GM18870 (cell line): ENCODE measurements at regions not wholly inside any gene's neighbourhood (a gene's known extent, or its start where the extent isn't known, plus 50 kb on each side); places are given as distances from the start of the nearest gene placed in this dataset.
A peak's percentile ranks its signal among the peaks of the same experiment; 100 is the strongest.

Source experiments
- ATAC-seq: cut with Tn5 transposase; IDR thresholded peaks from one replicate; pipeline ENCODE4 v1.9.1; 2021; ENCODE audit warnings: moderate library complexity; ENCODE audit not compliant: unreplicated experiment

- no peak for ATAC-seq
These were observed 107.4 kb downstream of the NCOR2 start for GRCh38 chr12:124459852-124460645.

- ATAC-seq: no peak
These were observed 108.2 kb downstream of the NCOR2 start for GRCh38 chr12:124458992-124459851.

GRCh38 chr12:124458220-124458991 is 109.0 kb downstream of the NCOR2 start:
- ATAC-seq: no peak

GRCh38 chr12:124457287-124458219 is 109.9 kb downstream of the NCOR2 start:
- no peak for ATAC-seq

GRCh38 chr12:124456652-124457152 is 110.7 kb downstream of the NCOR2 start:
- ATAC-seq: no peak

- ATAC-seq: no peak
These were observed 111.2 kb downstream of the NCOR2 start for GRCh38 chr12:124456133-124456651.

DNA sequence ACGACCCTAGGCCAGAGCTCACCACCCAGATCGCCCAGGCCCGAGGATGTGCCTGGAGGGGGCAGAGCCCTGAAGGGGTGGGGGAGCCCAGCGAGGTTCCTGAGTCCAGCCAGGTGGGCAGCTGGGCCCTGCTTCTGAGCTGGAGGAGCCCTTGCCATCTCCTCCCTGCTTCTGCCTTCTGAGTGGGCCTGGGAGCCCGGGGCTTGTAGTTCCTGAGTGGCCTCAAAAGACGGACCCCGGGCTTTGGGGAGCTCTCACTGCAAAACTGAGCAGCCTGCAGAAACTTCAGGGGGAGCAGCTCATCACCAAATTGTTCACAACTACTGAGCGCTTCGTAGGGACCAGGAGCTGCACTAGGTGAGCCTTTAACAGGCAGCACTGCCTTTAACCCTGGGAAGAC is 112.1 kb downstream of the NCOR2 start:
- ATAC-seq: no peak

DNA sequence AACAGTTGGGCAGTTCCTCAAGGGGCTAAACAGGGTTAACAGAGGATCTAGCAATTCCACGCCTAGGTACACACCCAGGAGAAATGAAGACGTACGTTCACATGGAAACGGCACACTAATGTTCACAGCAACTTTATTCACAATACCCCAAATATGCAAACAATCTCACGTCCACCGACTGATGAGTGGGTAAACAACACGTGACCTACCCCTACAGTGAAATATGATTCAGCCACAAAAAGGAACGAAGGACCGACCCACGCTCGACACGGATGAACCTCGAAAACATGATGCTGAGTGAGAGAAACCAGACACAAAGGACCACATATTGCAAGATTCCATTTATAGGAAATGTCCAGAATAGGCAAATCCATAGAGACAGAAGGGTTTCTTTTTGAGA is 112.7 kb downstream of the NCOR2 start:
- no peak for ATAC-seq

- ATAC-seq: no peak
These were observed 113.1 kb downstream of the NCOR2 start for GRCh38 chr12:124454352-124454725.

- peak; percentile 81 for ATAC-seq
These were observed 113.7 kb downstream of the NCOR2 start for GRCh38 chr12:124453419-124454351.

GRCh38 chr12:124452576-124453331 is 114.7 kb downstream of the NCOR2 start:
- ATAC-seq: no peak

DNA sequence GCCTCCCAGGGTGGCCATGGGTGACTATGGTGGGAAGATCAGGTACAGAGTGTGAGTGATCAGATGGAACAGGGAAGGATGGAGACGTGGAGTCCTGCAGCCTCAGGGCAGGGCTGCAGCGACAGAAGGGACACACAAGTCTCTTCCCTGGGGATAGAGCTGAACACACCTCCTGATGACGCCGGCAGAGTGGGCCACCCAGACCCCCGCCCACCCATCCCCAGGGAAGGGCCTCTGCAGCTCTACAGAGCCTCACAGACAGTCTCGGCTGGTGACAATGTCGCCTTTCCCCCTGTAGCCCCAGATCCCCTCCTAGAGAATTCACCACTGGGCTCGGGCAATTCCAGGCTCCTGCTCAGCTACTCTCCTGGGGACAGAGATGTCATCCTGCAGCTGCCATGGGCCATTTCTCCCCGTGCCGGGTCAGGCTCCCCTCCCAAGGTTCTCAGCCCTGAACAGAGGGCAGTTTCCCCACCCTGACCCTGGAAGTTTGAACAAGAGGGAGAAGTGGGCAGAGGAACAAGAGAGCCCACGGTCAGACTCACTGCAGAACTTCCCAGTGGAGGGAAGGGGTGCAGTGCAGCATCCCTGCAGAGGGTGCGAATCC is 115.7 kb downstream of the NCOR2 start:
- no peak for ATAC-seq

DNA sequence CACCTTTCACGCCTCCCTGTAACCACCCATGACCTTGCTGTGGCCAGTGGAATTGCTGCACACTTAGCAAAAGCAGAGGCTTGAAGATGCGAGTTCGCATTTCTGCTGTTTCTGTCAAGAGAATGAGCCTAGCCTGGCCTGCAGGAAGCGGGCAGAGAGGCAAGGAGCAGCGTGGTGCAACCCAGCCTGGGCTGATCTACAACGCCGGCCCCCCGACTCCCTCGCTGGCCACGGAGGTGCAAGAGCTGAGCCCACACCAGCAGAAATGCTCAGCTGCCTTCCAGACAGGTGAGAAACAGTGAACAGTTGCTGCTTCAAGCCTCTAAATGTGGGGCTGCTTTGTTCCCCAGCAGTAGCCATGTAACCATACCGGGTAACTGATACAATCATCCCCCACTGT is 116.4 kb downstream of the NCOR2 start:
- ATAC-seq: no peak

- ATAC-seq: no peak
These were observed 117.0 kb downstream of the NCOR2 start for GRCh38 chr12:124450376-124450750.

DNA sequence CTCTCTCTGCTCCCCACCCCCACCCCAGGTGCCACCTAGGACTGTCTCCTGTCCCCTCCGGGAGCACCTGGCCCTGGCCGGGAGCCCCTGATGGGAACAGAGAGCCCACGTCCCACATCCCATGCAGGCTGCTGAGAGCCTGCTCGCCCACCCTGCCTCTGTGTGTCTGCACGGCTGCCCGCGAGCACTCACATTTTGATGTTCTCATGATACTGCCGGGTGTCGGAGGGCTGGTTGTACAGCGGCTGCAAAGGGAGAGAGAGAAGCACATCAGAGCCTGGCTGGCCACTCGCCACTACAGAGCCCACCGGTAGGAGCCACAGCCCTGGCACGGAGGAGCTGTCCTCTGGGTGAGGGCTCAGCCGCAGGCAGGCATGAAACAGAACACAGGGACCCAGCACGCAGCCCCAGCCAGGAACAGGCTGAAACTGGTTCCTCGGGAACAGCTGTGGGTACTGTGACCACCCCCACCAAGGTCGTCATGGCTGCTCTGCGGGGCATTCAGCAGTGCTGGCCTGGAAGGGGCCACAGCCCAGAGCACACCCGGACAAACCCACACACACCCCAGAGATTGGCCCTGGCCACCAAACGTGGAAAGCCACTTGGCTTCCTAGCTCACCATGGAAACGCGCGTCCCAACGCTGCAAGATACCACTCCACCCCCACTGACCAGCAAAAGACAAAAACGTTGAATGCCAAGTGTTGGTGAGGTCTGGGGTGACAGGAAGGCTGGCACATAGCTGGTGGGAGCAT is 117.6 kb downstream of the NCOR2 start:
- no peak for ATAC-seq

- ATAC-seq: no peak
These were observed 118.3 kb downstream of the NCOR2 start for GRCh38 chr12:124448955-124449622.
